Adrenal gland (tissue), 9 donors: ENCODE measurements at regions not wholly inside any gene's neighbourhood (a gene's known extent, or its start where the extent isn't known, plus 50 kb on each side); places are given as distances from the start of the nearest gene placed in this dataset.

Experiments used
- DNase-seq, 7 donors: peaks; one replicate each; pipeline ENCODE4 v3.0.0-alpha.2; 2019 to 2020
- H3K27ac ChIP-seq, 5 donors: fragments of 200-600 bp; sonication (generic) in 4 of 5; 1 replicate in 3 of 5; 2 replicates in 2 of 5; pipeline versions ENCODE4 v1.5.1 to v1.8.0; 2016 to 2020; ENCODE audit warnings: mild to moderate bottlenecking in 1 of 5
- H3K27me3 ChIP-seq: fragments of 200-600 bp; 2 replicates; pipeline ENCODE4 v1.8.0; 2021
- H3K36me3 ChIP-seq, 2 donors: fragments of 200-600 bp; replicated peaks in 1 of 2; 1 replicate in 1 of 2; 2 replicates in 1 of 2; pipeline versions ENCODE4 v1.5.1 to v1.8.0; 2018 to 2022
- H3K4me1 ChIP-seq, 2 donors: fragments of 200-600 bp; replicated peaks in 1 of 2; 1 replicate in 1 of 2; 2 replicates in 1 of 2; pipeline versions ENCODE4 v1.5.1 to v1.8.0; 2018 to 2021
- H3K4me3 ChIP-seq, 4 donors: fragments of 200-600 bp; sonication (generic) in 3 of 4; one replicate each; pipeline ENCODE4 v1.5.1; 2016 to 2018
- H3K9me3 ChIP-seq, 3 donors: fragments of 200-600 bp; sonication (generic) in 1 of 3; replicated peaks in 1 of 3; 1 replicate in 2 of 3; 2 replicates in 1 of 3; pipeline versions ENCODE4 v1.5.1 to v1.8.0; 2016 to 2021
- CTCF ChIP-seq, 6 experiments: fragments of 450-650 bp in 4 of 6; fragments of 200-600 bp in 2 of 6; sonication (generic) in 1 of 6; IDR thresholded peaks; 1 replicate in 5 of 6; 2 replicates in 1 of 6; pipeline versions ENCODE4 v1.5.1 to v1.8.0; 2016 to 2021; ENCODE audit warnings: antibody characterized with exemption in 6 of 6, mild to moderate bottlenecking in 2 of 6, moderate library complexity in 1 of 6
- POLR2A ChIP-seq, 2 donors: fragments of 450-650 bp; IDR thresholded peaks; one replicate each; pipeline ENCODE4 v1.6.1; 2017; ENCODE audit warnings: antibody characterized with exemption in 2 of 2, mild to moderate bottlenecking in 2 of 2, moderate library complexity in 1 of 2
- WGBS, 4 donors: extraction: QIAGEN DNeasy Blood & Tissue Kit in 2 of 4; methylation state at CpG; one replicate each; pipeline versions ENCODE4 v1.1.5 to v1.1.7; 2013 to 2017; 5-methylcytosine and 5-hydroxymethylcytosine counted together
- intact Hi-C, 2 donors: fragments of 100-400 bp; cut with DNase I; formaldehyde crosslinking; loops; one replicate each; pipeline versions ENCODE4 v1.14.1 to v1.15.0; 2022 to 2023
- donor health status: healthy with polysubstance abuse.
- donor health status: Bipolar disorder and iron deficiency.
- donor health status: DM: yes; HTN: yes; CAD: no.
- donor health status: DM: no; HTN: no; CAD: no.
- donor health status: DM: no; HTN: no; CAD: no.

- WGBS, 4 donors, result 25 to 91% (median 81%) methylated on average over 1 to 2 of the region's 2 CpGs
- intact Hi-C loops, result no loop called here
- TF ChIP-seq POLR2A (IDR thresholded peaks at IDR 0.05) (no peak), CTCF (IDR thresholded peaks at IDR 0.05) (no peak)
- Histone ChIP-seq H3K9me3 (no peaks in the 10 kb centered on the region), H3K4me1 (no peaks in the 10 kb centered on the region), H3K27me3 (no peaks in the 10 kb centered on the region), H3K4me3 (no peak overlapping the region), H3K27ac (no peak overlapping the region), H3K36me3 (no peaks in the 10 kb centered on the region)
- DNase-seq, result no peak
Measured at GRCh38 chr5:117769877-117770276, 1195.3 kb upstream of the SEMA6A start.

- no peaks in the 10 kb centered on the region for H3K9me3 ChIP-seq
- TF ChIP-seq POLR2A (IDR thresholded peaks at IDR 0.05) (no peak), CTCF (IDR thresholded peaks at IDR 0.05) (no peak)
- no peak overlapping the region for H3K27ac ChIP-seq
- no peak overlapping the region for H3K4me3 ChIP-seq
- no peaks in the 10 kb centered on the region for H3K27me3 ChIP-seq
- DNase-seq, result no peak
- no peaks in the 10 kb centered on the region for H3K4me1 ChIP-seq
- no peaks in the 10 kb centered on the region for H3K36me3 ChIP-seq
- WGBS, 4 donors, result 72 to 85% (median 82%) methylated on average over 3 of the region's 3 CpGs
- intact Hi-C loops, result no loop called here
Measured at GRCh38 chr5:117763271-117763670, 1188.6 kb upstream of the SEMA6A start.

- intact Hi-C loops, result no loop called here
- 56 to 69% (median 61%) methylated on average over 2 of the region's 2 CpGs for WGBS, 4 donors
- Histone ChIP-seq H3K36me3 (no peaks in the 10 kb centered on the region), H3K4me3 (no peak overlapping the region), H3K27me3 (no peaks in the 10 kb centered on the region), H3K27ac (no peak overlapping the region), H3K9me3 (no peaks in the 10 kb centered on the region), H3K4me1 (no peaks in the 10 kb centered on the region)
- no peak for DNase-seq
- TF ChIP-seq POLR2A (IDR thresholded peaks at IDR 0.05), result no peak
- no peak for TF ChIP-seq CTCF (IDR thresholded peaks at IDR 0.05)
Measured at GRCh38 chr5:117761186-117761585, 1186.6 kb upstream of the SEMA6A start.

GRCh38 chr5:117759849-117760499 lies 1185.4 kb upstream of the SEMA6A start:
- no peaks in the 10 kb centered on the region for H3K36me3 ChIP-seq
- no peak overlapping the region for H3K27ac ChIP-seq
- H3K4me3 ChIP-seq, result no peak overlapping the region
- no peak for DNase-seq
- H3K27me3 ChIP-seq, result no peaks in the 10 kb centered on the region
- 48 to 61% (median 53%) methylated on average over 4 of the region's 4 CpGs for WGBS, 4 donors
- intact Hi-C loops, result no loop called here
- H3K9me3 ChIP-seq, result no peaks in the 10 kb centered on the region
- H3K4me1 ChIP-seq, result no peaks in the 10 kb centered on the region
- no peak for TF ChIP-seq POLR2A (IDR thresholded peaks at IDR 0.05)
- TF ChIP-seq CTCF (IDR thresholded peaks at IDR 0.05), result no peak
